ENCODE measurements at regions not wholly inside any gene's neighbourhood (a gene's known extent, or its start where the extent isn't known, plus 50 kb on each side); places are given as distances from the start of the nearest gene placed in this dataset.

- TF ChIP-seq RFX5 (IDR thresholded peaks at IDR 0.05; ENCODE audit: low read length) (no peak), TCF12 (IDR thresholded peaks at IDR 0.05) (no peak), TEAD4 (IDR thresholded peaks at IDR 0.05; ENCODE audit: borderline replicate concordance, insufficient read depth) (no peak), SIN3A (IDR thresholded peaks at IDR 0.05; ENCODE audit: borderline replicate concordance, low read depth, low read length) (no peak), SMC3 (IDR thresholded peaks at IDR 0.05; ENCODE audit: low read depth, low read length) (no peak), RXRA (IDR thresholded peaks at IDR 0.05; ENCODE audit: borderline replicate concordance, low read depth) (no peak)
Measured at GRCh38 chr9:135002802-135003201, 84.7 kb upstream of the OLFM1 start (continued).

DNA sequence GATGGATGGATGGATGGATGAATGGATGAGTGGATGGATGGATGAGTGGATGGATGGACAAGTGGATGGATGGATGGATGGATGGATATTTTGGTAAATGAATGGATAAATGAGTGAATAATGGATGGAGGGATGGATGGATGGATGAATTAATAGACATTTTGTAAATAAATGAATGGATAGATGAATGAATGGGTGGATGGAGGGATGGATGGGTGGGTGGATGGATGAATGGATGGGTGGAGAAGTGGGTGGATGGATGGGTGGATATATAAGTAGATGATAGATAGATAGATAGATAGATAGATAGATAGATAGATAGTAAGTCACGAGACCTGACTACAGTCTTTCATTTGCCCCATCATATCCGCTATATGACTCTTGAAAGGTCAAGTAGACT, 82.7 kb upstream of the OLFM1 start:
- WGBS (ENCODE audit: low lambda C conversion rate): 25% methylated on average over 2 of the region's 2 CpGs
- TF ChIP-seq RAD21 (IDR thresholded peaks at IDR 0.05; ENCODE audit: low read length) (no peak), MEF2A (IDR thresholded peaks at IDR 0.05; ENCODE audit: borderline replicate concordance, low read depth) (no peak), EP300 (IDR thresholded peaks at IDR 0.05; ENCODE audit: borderline replicate concordance in 1 of 2, low read depth in 1 of 2, low read length in 1 of 2) (no peak), RXRA (IDR thresholded peaks at IDR 0.05; ENCODE audit: borderline replicate concordance, low read depth) (no peak), EZH2phosphoT487 (IDR thresholded peaks at IDR 0.05; ENCODE audit: borderline replicate concordance, low read depth) (no peak), FOXM1 (IDR thresholded peaks at IDR 0.05; ENCODE audit: low read depth) (no peak), FOXJ3 (CRISPR knock-in tag; IDR thresholded peaks at IDR 0.05) (no peak), CHD2 (IDR thresholded peaks at IDR 0.05; ENCODE audit: low read length, partially characterized antibody) (no peak)
- TF ChIP-seq, protein P1, sequence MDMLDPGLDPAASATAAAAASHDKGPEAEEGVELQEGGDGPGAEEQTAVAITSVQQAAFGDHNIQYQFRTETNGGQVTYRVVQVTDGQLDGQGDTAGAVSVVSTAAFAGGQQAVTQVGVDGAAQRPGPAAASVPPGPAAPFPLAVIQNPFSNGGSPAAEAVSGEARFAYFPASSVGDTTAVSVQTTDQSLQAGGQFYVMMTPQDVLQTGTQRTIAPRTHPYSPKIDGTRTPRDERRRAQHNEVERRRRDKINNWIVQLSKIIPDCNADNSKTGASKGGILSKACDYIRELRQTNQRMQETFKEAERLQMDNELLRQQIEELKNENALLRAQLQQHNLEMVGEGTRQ (IDR thresholded peaks at IDR 0.05; ENCODE audit: borderline replicate concordance, low read depth, low read length): no peak
- TF ChIP-seq, protein P2, sequence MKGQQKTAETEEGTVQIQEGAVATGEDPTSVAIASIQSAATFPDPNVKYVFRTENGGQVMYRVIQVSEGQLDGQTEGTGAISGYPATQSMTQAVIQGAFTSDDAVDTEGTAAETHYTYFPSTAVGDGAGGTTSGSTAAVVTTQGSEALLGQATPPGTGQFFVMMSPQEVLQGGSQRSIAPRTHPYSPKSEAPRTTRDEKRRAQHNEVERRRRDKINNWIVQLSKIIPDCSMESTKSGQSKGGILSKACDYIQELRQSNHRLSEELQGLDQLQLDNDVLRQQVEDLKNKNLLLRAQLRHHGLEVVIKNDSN (IDR thresholded peaks at IDR 0.05; ENCODE audit: borderline replicate concordance, low read depth): no peak

More for the DNA sequence above, 82.7 kb upstream of the OLFM1 start:
- ChIA-PET CTCF (no interaction called here), POLR2A (no interaction called here)
- Histone ChIP-seq H3K4me3 (ENCODE audit: low read depth in 2 of 2, low read length in 1 of 2) (no peak overlapping the region), H3K36me3 (replicated peaks in 1 of 2; ENCODE audit: control insufficient read depth in 1 of 2, insufficient read depth in 2 of 2, low read length in 1 of 2) (no peaks in the 10 kb centered on the region), H2AFZ (ENCODE audit: low read depth) (no peak overlapping the region), H3K4me2 (no peak overlapping the region), H3F3A (replicated peaks; ENCODE audit: insufficient read depth) (no peaks in the 10 kb centered on the region), H3K27me3 (ENCODE audit: insufficient read depth) (no peaks in the 10 kb centered on the region), H3K79me2 (ENCODE audit: insufficient read depth) (no peaks in the 10 kb centered on the region), H4K20me1 (ENCODE audit: insufficient read depth) (no peaks in the 10 kb centered on the region), H3K9ac (no peak overlapping the region), H3K4me1 (ENCODE audit: control insufficient read depth in 1 of 2, insufficient read depth in 2 of 2, low read depth in 1 of 2, low read length in 1 of 2) (no peaks in the 10 kb centered on the region), H3K9me3 (no peaks in the 10 kb centered on the region; the same call in 1 of the 2 replicates), H3K9me2 (no peaks in the 10 kb centered on the region), H3K27ac (ENCODE audit: low read depth in 2 of 2, low read length in 1 of 2) (no peak overlapping the region)
- no peak for DNase-seq
